Body of pancreas (tissue), 4 donors: ENCODE measurements at regions not wholly inside any gene's neighbourhood (a gene's known extent, or its start where the extent isn't known, plus 50 kb on each side); places are given as distances from the start of the nearest gene placed in this dataset.

Source experiments
- ATAC-seq: fragments of 150-250 bp; one replicate; pipeline ENCODE4 v1.9.1; 2016
- DNase-seq, 4 donors: peaks; one replicate each; pipeline ENCODE4 v3.0.0-alpha.2; 2019
- H3K27ac ChIP-seq, 4 donors: fragments of 200-600 bp; sonication (generic); 1 replicate in 3 of 4; 2 replicates in 1 of 4; pipeline versions ENCODE4 v1.5.1 to v1.6.1; 2016 to 2019; ENCODE audit warnings: mild to moderate bottlenecking in 1 of 4, mixed read lengths in 1 of 4, moderate library complexity in 1 of 4
- H3K27me3 ChIP-seq, 2 donors: fragments of 200-600 bp; sonication (generic); one replicate each; pipeline ENCODE4 v1.6.0; 2016; ENCODE audit warnings: mild to moderate bottlenecking in 1 of 2
- H3K36me3 ChIP-seq, 2 donors: fragments of 200-600 bp; sonication (generic); replicated peaks in 1 of 2; 2 replicates each; pipeline ENCODE4 v1.5.1; 2016; ENCODE audit warnings: low read depth in 2 of 2; ENCODE audit not compliant: insufficient read depth in 1 of 2
- H3K4me1 ChIP-seq: fragments of 200-600 bp; sonication (generic); one replicate; pipeline ENCODE4 v1.6.0; 2016
- H3K4me3 ChIP-seq, 2 donors: fragments of 200-600 bp; sonication (generic); 1 replicate in 1 of 2; 2 replicates in 1 of 2; pipeline ENCODE4 v1.5.1; 2016 to 2019
- H3K9me3 ChIP-seq, 3 donors: fragments of 200-600 bp; sonication (generic); 1 replicate in 2 of 3; 2 replicates in 1 of 3; pipeline ENCODE4 v1.5.1; 2016
- POLR2A ChIP-seq, 3 donors: fragments of 450-650 bp; IDR thresholded peaks; one replicate each; pipeline ENCODE4 v1.6.1; 2016; ENCODE audit warnings: antibody characterized with exemption in 3 of 3, mild to moderate bottlenecking in 2 of 3
- WGBS, 2 donors: methylation state at CpG; one replicate each; pipeline ENCODE4 v1.1.5; 2017; 5-methylcytosine and 5-hydroxymethylcytosine counted together
- intact Hi-C: fragments of 100-400 bp; cut with DNase I; formaldehyde crosslinking; loops from one replicate; pipeline ENCODE4 v1.15.1; 2023
- TF ChIP-seq, protein P1 (sequence below), 7 experiments: fragments of 450-650 bp in 4 of 7; fragments of 200-600 bp in 3 of 7; sonication (generic) in 3 of 7; IDR thresholded peaks; one replicate each; pipeline ENCODE4 v1.5.1; 2016 to 2019; ENCODE audit warnings: antibody characterized with exemption in 7 of 7

DNA sequence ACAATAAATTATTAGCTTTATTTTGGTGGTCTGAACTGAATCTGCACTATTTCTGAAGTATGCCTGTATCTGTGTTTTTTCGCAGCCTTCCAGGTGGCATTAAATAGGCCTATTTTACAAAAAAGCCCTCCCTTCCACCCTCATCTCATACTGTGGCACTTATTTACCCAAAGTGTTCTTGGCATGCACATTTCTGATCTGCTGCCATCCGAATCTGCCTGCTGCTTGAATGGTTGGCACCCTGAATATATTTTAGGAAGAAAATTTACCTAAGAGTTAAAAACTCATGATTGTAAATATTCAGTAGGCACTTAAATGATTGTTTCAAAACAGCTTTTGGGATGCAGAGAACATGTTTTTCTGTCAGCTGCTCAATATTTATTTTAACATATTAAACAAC is 150.1 kb downstream of the SLC28A3 start:
- TF ChIP-seq POLR2A (IDR thresholded peaks at IDR 0.05) = no peak
- TF ChIP-seq, protein P1, sequence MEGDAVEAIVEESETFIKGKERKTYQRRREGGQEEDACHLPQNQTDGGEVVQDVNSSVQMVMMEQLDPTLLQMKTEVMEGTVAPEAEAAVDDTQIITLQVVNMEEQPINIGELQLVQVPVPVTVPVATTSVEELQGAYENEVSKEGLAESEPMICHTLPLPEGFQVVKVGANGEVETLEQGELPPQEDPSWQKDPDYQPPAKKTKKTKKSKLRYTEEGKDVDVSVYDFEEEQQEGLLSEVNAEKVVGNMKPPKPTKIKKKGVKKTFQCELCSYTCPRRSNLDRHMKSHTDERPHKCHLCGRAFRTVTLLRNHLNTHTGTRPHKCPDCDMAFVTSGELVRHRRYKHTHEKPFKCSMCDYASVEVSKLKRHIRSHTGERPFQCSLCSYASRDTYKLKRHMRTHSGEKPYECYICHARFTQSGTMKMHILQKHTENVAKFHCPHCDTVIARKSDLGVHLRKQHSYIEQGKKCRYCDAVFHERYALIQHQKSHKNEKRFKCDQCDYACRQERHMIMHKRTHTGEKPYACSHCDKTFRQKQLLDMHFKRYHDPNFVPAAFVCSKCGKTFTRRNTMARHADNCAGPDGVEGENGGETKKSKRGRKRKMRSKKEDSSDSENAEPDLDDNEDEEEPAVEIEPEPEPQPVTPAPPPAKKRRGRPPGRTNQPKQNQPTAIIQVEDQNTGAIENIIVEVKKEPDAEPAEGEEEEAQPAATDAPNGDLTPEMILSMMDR (IDR thresholded peaks at IDR 0.05) = no peak
- intact Hi-C loops = no loop called here
- DNase-seq (no peak), ATAC-seq (no peak)
- H3K4me3 ChIP-seq = no peak overlapping the region
- no peaks in the 10 kb centered on the region for H3K36me3 ChIP-seq
- 54 to 61% methylated on average over 2 of the region's 2 CpGs for WGBS, 2 donors
- no peaks in the 10 kb centered on the region for H3K4me1 ChIP-seq
- H3K9me3 ChIP-seq = no peaks in the 10 kb centered on the region
- H3K27ac ChIP-seq = no peak overlapping the region
- no peaks in the 10 kb centered on the region for H3K27me3 ChIP-seq

DNA sequence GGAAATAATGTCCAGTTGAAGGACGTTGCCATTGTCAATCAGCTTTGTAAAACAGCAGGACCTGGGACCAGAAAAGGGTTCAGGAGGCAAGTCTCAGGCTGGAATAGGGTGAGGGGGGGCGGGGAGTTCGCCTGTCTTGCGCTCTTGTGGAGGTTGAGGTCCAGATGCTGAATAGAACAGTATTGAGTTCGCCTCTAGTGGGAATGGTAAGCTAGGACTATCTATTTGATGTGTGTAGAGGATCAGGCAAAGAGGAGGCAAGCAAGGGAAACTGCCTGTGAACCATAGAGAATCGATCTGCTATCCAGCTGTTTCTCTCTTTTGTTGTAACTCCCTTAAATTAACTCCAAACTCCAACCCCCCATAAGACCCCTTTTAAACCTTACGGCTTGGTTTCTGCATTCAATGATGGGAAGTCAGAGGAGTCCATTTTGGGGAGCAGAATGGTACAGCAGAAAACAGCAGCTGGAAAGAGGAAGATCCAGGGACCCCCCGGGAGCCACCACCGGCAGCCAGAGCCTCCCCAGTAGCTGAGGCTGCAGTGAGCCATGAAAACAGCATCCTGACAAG is 133.7 kb downstream of the SLC28A3 start:
- Histone ChIP-seq H3K4me3 (no peak overlapping the region), H3K36me3 (no peaks in the 10 kb centered on the region), H3K4me1 (no peaks in the 10 kb centered on the region), H3K27ac (no peak overlapping the region), H3K27me3 (no peaks in the 10 kb centered on the region), H3K9me3 (no peaks in the 10 kb centered on the region)
- no peak for DNase-seq
- ATAC-seq = no peak
- intact Hi-C loops = no loop called here
- TF ChIP-seq, protein P1 (IDR thresholded peaks at IDR 0.05) = no peak
- TF ChIP-seq POLR2A (IDR thresholded peaks at IDR 0.05) = no peak
- 62 to 64% methylated on average over 9 of the region's 9 CpGs for WGBS, 2 donors

DNA sequence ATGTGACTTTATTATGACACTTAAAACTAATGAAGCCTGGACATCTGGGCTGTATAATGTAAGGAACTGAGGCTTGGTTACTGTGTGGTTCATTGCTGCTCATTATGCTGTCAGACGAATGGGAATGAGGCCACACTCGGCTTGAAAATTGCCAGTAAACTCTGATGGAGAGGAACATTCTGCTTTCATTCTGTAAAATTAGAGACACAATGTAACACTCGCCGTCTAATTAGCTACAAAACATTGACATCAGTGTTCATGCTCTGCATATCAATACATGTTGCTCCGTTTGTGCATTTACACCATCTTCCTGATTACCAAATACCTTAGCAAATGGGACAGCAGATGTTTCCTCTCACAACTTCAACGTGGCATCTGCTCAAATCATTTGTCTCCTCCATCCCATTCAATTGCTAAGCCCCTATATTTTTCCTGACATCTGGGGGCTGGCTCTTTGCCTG is 133.0 kb downstream of the SLC28A3 start:
- WGBS, 2 donors = 52 to 62% methylated on average over 6 of the region's 6 CpGs
- Histone ChIP-seq H3K27ac (no peak overlapping the region), H3K9me3 (no peaks in the 10 kb centered on the region), H3K36me3 (no peaks in the 10 kb centered on the region), H3K4me3 (no peak overlapping the region), H3K4me1 (no peaks in the 10 kb centered on the region), H3K27me3 (no peaks in the 10 kb centered on the region)
- ATAC-seq (no peak), DNase-seq (no peak)
- TF ChIP-seq, protein P1 (IDR thresholded peaks at IDR 0.05) = no peak
- no peak for TF ChIP-seq POLR2A (IDR thresholded peaks at IDR 0.05)
- intact Hi-C loops = no loop called here

DNA sequence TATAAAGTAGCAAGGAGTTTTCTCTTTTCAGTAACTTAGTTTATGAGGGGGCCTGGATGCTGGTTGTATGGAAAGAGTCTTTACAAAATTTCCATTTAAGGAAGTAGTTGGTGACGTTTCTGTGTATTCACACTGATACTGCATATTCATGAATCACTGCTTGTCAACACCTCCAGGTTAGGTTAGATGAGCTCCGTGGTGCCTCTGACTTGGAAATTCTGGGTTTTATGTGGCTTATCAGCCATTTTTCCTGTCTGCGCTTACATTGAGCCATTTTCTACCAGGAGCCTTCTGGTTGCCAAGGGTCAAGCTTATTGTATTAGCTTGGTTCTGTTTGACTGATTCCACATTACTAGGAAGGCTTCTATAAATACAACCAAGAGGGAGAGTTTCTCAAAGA is 128.3 kb downstream of the SLC28A3 start:
- no peak overlapping the region for H3K27ac ChIP-seq
- H3K36me3 ChIP-seq = no peaks in the 10 kb centered on the region
- WGBS, 2 donors = 71 to 74% methylated on average over 3 of the region's 3 CpGs
- no peaks in the 10 kb centered on the region for H3K4me1 ChIP-seq
- no peak for DNase-seq
- no peak for ATAC-seq
- TF ChIP-seq, protein P1 (IDR thresholded peaks at IDR 0.05) = no peak
- no peak for TF ChIP-seq POLR2A (IDR thresholded peaks at IDR 0.05)
- intact Hi-C loops = no loop called here
- no peak overlapping the region for H3K4me3 ChIP-seq
- no peaks in the 10 kb centered on the region for H3K27me3 ChIP-seq
- H3K9me3 ChIP-seq = no peaks in the 10 kb centered on the region

DNA sequence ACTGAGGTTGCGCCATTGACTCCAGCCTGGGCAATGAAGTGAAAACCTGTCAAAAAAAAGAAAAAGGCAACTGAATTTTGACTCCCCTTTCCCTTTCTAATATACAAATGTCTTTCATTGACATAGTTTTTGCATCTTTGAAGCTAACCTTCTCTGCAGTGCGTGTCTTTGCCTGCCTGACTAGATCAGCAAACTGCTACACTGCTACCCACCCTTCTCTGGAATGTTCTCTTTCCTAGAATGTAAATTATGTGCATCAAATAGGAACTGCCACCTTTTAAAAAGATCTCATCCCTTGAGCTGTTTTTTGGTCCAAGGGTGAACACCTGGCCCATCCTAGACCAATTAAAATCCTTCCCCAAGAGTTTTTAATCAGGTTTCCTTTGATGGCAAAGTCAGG is 127.6 kb downstream of the SLC28A3 start:
- no peak overlapping the region for H3K27ac ChIP-seq
- DNase-seq (no peak), ATAC-seq (no peak)
- intact Hi-C loops = no loop called here
- H3K9me3 ChIP-seq = no peaks in the 10 kb centered on the region
- H3K36me3 ChIP-seq = no peaks in the 10 kb centered on the region
- no peaks in the 10 kb centered on the region for H3K27me3 ChIP-seq
- TF ChIP-seq, protein P1 (IDR thresholded peaks at IDR 0.05) = no peak
- TF ChIP-seq POLR2A (IDR thresholded peaks at IDR 0.05) = no peak
- WGBS, 2 donors = 96 to 98% methylated on average over 2 of the region's 2 CpGs
- no peak overlapping the region for H3K4me3 ChIP-seq
- no peaks in the 10 kb centered on the region for H3K4me1 ChIP-seq
